Left lung (tissue), 4 donors: ENCODE measurements at regions not wholly inside any gene's neighbourhood (a gene's known extent, or its start where the extent isn't known, plus 50 kb on each side); places are given as distances from the start of the nearest gene placed in this dataset.

Experiments used
- ATAC-seq: fragments of 200-7000 bp; cut with Tn5 transposase; one replicate; pipeline ENCODE4 v1.9.1; 2020; ENCODE audit warnings: moderate library complexity
- DNase-seq, 4 donors: peaks; one replicate each; pipeline ENCODE4 v3.0.0-alpha.2; 2013 to 2020
- H3K27ac ChIP-seq, 2 donors: fragments of 200-600 bp; sonication (generic) in 1 of 2; one replicate each; pipeline versions ENCODE4 v1.5.0 to v1.8.0; 2020 to 2021
- H3K27me3 ChIP-seq, 2 donors: fragments of 200-600 bp; sonication (generic) in 1 of 2; one replicate each; pipeline versions ENCODE4 v1.5.0 to v1.8.0; 2020 to 2021
- H3K36me3 ChIP-seq, 2 donors: fragments of 200-600 bp; sonication (generic) in 1 of 2; one replicate each; pipeline versions ENCODE4 v1.5.0 to v1.8.0; 2020 to 2021
- H3K4me1 ChIP-seq, 2 donors: fragments of 200-600 bp; one replicate each; pipeline ENCODE4 v1.8.0; 2021
- H3K4me3 ChIP-seq, 2 donors: fragments of 200-600 bp; sonication (generic) in 1 of 2; one replicate each; pipeline versions ENCODE4 v1.5.0 to v1.8.0; 2020 to 2021; ENCODE audit warnings: mild to moderate bottlenecking in 1 of 2
- H3K9me3 ChIP-seq, 2 donors: fragments of 200-600 bp; sonication (generic) in 1 of 2; one replicate each; pipeline versions ENCODE4 v1.5.0 to v1.8.0; 2020 to 2021
- intact Hi-C, 2 donors: fragments of 100-400 bp; cut with DNase I; formaldehyde crosslinking; loops; one replicate each; pipeline versions ENCODE4 v1.11.2 to v1.14.2; 2022
- TF ChIP-seq, protein P1 (sequence below), 2 donors: fragments of 200-600 bp; sonication (generic) in 1 of 2; IDR thresholded peaks; one replicate each; pipeline versions ENCODE4 v1.5.0 to v1.8.0; 2021; ENCODE audit warnings: antibody characterized with exemption in 2 of 2
- donor health status: DM: no; HTN: yes; CAD: no.
- donor health status: DM: no; HTN: no; CAD: no.

GRCh38 chr14:96626121-96626768 lies 124.1 kb downstream of the PAPOLA start:
- no peak for DNase-seq
- TF ChIP-seq, protein P1, sequence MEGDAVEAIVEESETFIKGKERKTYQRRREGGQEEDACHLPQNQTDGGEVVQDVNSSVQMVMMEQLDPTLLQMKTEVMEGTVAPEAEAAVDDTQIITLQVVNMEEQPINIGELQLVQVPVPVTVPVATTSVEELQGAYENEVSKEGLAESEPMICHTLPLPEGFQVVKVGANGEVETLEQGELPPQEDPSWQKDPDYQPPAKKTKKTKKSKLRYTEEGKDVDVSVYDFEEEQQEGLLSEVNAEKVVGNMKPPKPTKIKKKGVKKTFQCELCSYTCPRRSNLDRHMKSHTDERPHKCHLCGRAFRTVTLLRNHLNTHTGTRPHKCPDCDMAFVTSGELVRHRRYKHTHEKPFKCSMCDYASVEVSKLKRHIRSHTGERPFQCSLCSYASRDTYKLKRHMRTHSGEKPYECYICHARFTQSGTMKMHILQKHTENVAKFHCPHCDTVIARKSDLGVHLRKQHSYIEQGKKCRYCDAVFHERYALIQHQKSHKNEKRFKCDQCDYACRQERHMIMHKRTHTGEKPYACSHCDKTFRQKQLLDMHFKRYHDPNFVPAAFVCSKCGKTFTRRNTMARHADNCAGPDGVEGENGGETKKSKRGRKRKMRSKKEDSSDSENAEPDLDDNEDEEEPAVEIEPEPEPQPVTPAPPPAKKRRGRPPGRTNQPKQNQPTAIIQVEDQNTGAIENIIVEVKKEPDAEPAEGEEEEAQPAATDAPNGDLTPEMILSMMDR (IDR thresholded peaks at IDR 0.05), result no peak
- peaks cover 0 to 5% of the 10 kb centered on the region in 2 donors for H3K9me3 ChIP-seq
- H3K4me3 ChIP-seq, result no peak overlapping the region
- intact Hi-C loops, result no loop called here
- no peak for ATAC-seq
- H3K4me1 ChIP-seq, result no peaks in the 10 kb centered on the region
- H3K27me3 ChIP-seq, result peaks cover 0 to 54% of the 10 kb centered on the region in 2 donors
- no peak overlapping the region for H3K27ac ChIP-seq
- no peaks in the 10 kb centered on the region for H3K36me3 ChIP-seq

GRCh38 chr14:96626916-96627315 lies 124.7 kb downstream of the PAPOLA start:
- TF ChIP-seq, protein P1 (IDR thresholded peaks at IDR 0.05), result no peak
- H3K27ac ChIP-seq, result no peak overlapping the region
- no peak for ATAC-seq
- intact Hi-C loops, result no loop called here
- no peaks in the 10 kb centered on the region for H3K36me3 ChIP-seq
- no peaks in the 10 kb centered on the region for H3K4me1 ChIP-seq
- H3K27me3 ChIP-seq, result peaks cover 0 to 54% of the 10 kb centered on the region in 2 donors
- peaks cover 0 to 5% of the 10 kb centered on the region in 2 donors for H3K9me3 ChIP-seq
- no peak for DNase-seq
- no peak overlapping the region for H3K4me3 ChIP-seq

DNA sequence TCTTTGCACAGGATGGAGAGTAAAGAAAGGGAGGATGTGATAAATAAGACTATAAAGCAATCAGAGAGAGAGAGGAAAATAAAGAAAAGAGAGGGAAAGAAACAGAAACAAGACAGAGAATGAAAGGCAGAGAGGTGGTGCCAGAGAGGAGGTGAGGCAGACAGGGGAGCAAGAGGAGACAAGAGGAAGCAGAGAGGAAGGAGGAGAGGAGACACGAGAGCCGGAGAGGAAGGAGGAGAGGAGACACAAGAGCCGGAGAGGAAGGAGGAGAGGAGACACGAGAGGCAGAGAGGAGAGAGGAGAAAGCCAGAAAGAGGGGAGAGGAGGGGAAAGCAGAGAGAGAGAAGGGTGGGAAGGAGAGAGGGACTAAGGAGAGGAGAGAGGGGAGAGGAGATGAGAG lies 125.2 kb downstream of the PAPOLA start:
- intact Hi-C loops, result no loop called here

DNA sequence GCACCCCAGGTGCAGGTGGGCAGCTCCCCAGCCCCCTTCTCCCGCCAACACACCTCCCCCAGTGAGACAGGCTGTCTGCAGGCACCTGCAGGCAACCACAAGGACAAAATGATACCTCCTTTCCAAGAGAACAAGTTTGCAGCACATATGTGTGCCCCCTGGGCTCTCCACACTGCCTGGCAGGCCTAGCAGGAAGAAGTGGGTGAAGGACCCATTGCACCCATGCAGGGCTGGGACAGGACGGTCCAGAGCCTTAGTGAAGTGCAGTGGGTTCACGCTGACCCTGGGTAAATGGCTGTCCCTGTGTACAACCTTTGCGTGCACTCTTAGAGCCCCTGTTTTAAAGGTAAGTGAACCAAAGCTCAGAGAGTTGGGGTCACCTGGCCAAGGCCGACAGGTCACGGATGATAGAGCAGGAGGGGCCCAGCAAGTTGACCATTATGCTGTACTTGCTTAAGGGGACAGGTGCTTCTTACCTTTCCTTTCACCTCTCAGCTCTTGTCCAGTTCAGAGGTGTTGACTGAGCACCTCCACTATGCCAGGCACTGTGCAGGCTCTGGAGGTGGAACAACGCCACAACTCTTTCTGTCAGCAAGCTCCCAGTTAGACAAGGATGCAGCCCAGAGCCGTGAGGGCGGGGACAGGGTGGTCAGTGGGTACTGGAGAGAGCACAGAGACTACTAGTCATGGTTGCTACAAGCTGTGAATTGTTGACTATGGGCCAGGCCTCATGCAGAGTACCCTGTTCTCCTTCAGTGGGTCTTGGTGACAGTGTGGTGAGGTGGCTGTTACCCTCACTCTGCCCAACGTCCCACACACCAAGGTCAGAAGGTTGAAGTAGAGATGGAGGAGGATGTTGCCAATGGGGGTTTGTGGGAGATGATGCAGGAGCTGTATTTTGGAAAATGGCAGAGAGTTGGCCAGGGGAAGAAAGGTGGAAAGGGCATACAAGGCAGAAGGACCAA lies 125.9 kb downstream of the PAPOLA start:
- intact Hi-C loops, result no loop called here
- TF ChIP-seq, protein P1 (IDR thresholded peaks at IDR 0.05), result no peak
- Histone ChIP-seq H3K9me3 (peaks cover 0 to 5% of the 10 kb centered on the region in 2 donors), H3K27ac (no peak overlapping the region), H3K27me3 (peaks cover 0 to 49% of the 10 kb centered on the region in 2 donors), H3K36me3 (no peaks in the 10 kb centered on the region), H3K4me1 (no peaks in the 10 kb centered on the region), H3K4me3 (no peak overlapping the region)
- no peak for ATAC-seq
- DNase-seq, result no peak

More for the DNA sequence above, 125.2 kb downstream of the PAPOLA start:
- Histone ChIP-seq H3K9me3 (peaks cover 0 to 5% of the 10 kb centered on the region in 2 donors), H3K27ac (no peak overlapping the region), H3K4me1 (no peaks in the 10 kb centered on the region), H3K27me3 (peaks cover 0 to 54% of the 10 kb centered on the region in 2 donors), H3K36me3 (no peaks in the 10 kb centered on the region), H3K4me3 (no peak overlapping the region)
- TF ChIP-seq, protein P1 (IDR thresholded peaks at IDR 0.05), result no peak
- DNase-seq (no peak), ATAC-seq (no peak)

DNA sequence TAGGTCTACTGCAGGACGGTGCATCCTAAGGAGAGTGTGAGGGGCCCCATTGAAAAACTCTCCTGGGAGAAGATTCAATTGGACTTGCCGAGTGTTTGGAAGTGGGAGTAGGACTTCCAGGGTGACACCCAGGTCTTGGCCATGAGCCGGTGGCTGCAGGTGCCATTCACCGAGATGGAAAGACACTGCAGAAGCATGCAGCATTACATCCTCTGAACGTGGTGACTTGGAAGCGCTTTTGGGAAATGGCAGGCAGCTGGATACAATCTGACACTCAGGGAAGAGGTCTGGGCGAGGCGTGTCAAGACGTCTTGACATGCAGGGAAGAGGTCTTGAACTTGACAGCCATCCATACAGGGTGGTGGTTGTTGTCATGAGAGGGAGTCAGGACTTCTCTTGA lies 126.9 kb downstream of the PAPOLA start:
- ATAC-seq, result no peak

More for the DNA sequence above, 126.9 kb downstream of the PAPOLA start:
- no peak for DNase-seq
- no peak overlapping the region for H3K27ac ChIP-seq
- peaks cover 0 to 5% of the 10 kb centered on the region in 2 donors for H3K9me3 ChIP-seq
- H3K27me3 ChIP-seq, result peaks cover 0 to 39% of the 10 kb centered on the region in 2 donors
- no peaks in the 10 kb centered on the region for H3K36me3 ChIP-seq
- TF ChIP-seq, protein P1 (IDR thresholded peaks at IDR 0.05), result no peak
- no peak overlapping the region for H3K4me3 ChIP-seq
- intact Hi-C loops, result no loop called here
- no peaks in the 10 kb centered on the region for H3K4me1 ChIP-seq
